Amniotic epithelial cell (primary cell): ENCODE measurements at regions not wholly inside any gene's neighbourhood (a gene's known extent, or its start where the extent isn't known, plus 50 kb on each side); places are given as distances from the start of the nearest gene placed in this dataset.

Experiments used
- DNase-seq: peaks from one replicate; pipeline ENCODE4 v3.0.0-alpha.2; 2010; ENCODE audit warnings: low read depth

- DNase-seq, result no peak
Measured at GRCh38 chr21:16420031-16420724, 690.4 kb downstream of the USP25 start.

- no peak for DNase-seq
Measured at GRCh38 chr21:16421007-16421406, 691.2 kb downstream of the USP25 start.

GRCh38 chr21:16421965-16422364 is 692.2 kb downstream of the USP25 start:
- DNase-seq, result no peak

- no peak for DNase-seq
Measured at GRCh38 chr21:16422702-16423101, 692.9 kb downstream of the USP25 start.

GRCh38 chr21:16423921-16424320 is 694.1 kb downstream of the USP25 start:
- DNase-seq, result no peak

- DNase-seq, result no peak
Measured at GRCh38 chr21:16424331-16424751, 694.6 kb downstream of the USP25 start.

- no peak for DNase-seq
Measured at GRCh38 chr21:16425376-16425775, 695.6 kb downstream of the USP25 start.

- DNase-seq, result peak; percentile 61
Measured at GRCh38 chr21:16426936-16427335, 697.2 kb downstream of the USP25 start.

GRCh38 chr21:16427587-16428087 is 697.9 kb downstream of the USP25 start:
- no peak for DNase-seq

GRCh38 chr21:16437586-16437985 is 707.8 kb downstream of the USP25 start:
- DNase-seq, result no peak

- no peak for DNase-seq
Measured at GRCh38 chr21:16438761-16439160, 709.0 kb downstream of the USP25 start.

GRCh38 chr21:16441789-16442188 is 712.0 kb downstream of the USP25 start:
- DNase-seq, result no peak

- peak; percentile 11 for DNase-seq
Measured at GRCh38 chr21:16454399-16454798, 724.6 kb downstream of the USP25 start.

- no peak for DNase-seq
Measured at GRCh38 chr21:16455526-16455925, 725.7 kb downstream of the USP25 start.

- no peak for DNase-seq
Measured at GRCh38 chr21:16455978-16456377, 726.2 kb downstream of the USP25 start.

- no peak for DNase-seq
Measured at GRCh38 chr21:16457498-16457897, 727.7 kb downstream of the USP25 start.

GRCh38 chr21:16460936-16461335 is 731.2 kb downstream of the USP25 start:
- no peak for DNase-seq

- DNase-seq, result peak; percentile 6
Measured at GRCh38 chr21:16464211-16464889, 734.6 kb downstream of the USP25 start.

GRCh38 chr21:16468184-16468583 is 738.4 kb downstream of the USP25 start:
- DNase-seq, result peak; percentile 14

GRCh38 chr21:16473988-16474387 is 744.2 kb downstream of the USP25 start:
- DNase-seq, result peak; percentile 22

- DNase-seq, result peak; percentile 29
Measured at GRCh38 chr21:16476056-16476825, 746.5 kb downstream of the USP25 start.

- DNase-seq, result no peak
Measured at GRCh38 chr21:16488042-16488441, 758.3 kb downstream of the USP25 start.

- DNase-seq, result no peak
Measured at GRCh38 chr21:16492356-16492755, 762.6 kb downstream of the USP25 start.
